GM18520 (cell line): ENCODE measurements at regions not wholly inside any gene's neighbourhood (a gene's known extent, or its start where the extent isn't known, plus 50 kb on each side); places are given as distances from the start of the nearest gene placed in this dataset.
A peak's percentile ranks its signal among the peaks of the same experiment; 100 is the strongest.

ENCODE experiments used
- ATAC-seq: cut with Tn5 transposase; IDR thresholded peaks from one replicate; pipeline ENCODE4 v1.9.1; 2021; ENCODE audit not compliant: unreplicated experiment

DNA sequence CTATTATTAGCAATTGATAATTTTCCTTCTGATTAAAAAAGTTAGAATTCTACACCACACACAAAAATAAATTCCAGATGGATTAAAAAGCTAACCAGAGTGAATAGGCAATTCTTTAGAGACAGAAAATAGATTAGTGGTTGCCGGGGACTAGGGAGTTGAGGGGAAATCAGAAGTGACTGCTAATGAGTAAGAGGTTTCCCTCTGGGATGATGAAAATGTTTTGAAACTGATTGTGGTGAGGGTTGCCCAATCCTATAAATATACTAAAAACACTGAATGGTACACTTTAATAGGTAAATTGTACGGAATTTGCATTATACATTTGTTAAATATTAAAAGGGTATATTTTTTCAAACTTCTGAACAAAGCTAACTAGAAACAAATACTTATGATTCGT is 214.9 kb downstream of the GPAM start:
- ATAC-seq: no peak

DNA sequence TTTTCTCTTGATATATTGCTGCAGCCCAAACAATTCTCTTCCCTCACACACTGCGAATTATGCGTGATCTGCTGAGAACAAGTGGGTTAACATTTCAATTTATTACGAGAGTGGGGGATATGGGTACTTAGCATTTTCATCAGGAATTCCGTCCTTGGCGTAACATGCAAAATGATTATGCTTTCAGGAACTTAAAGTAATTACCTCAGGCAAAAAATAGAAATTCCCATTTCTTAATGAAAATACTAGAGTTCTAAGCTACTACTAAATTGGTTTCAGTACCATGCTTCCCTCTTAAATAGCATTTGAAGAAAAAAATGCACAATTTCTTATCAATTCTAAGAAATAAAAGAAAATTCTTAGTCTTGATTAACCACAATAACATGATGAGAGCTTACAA is 213.5 kb downstream of the GPAM start:
- ATAC-seq: no peak

DNA sequence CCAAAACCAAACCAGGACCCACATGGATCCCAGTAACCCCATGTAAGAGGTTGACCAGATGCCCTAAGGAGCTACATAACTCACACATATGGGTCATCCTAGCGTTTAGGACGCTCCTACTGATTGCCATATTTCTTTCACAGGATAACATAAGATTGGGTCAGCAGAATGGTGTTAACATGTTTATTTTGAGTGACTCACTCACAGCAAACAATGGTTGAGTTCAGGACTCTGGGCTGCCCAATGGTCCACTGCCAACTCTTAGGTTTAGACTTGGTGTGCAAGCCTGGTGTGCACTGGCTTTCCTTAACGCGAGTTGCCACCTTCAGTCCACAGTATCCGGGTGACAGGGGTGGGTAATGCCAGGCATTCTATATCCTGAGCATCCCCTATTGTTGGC is 211.5 kb downstream of the GPAM start:
- ATAC-seq: no peak

DNA sequence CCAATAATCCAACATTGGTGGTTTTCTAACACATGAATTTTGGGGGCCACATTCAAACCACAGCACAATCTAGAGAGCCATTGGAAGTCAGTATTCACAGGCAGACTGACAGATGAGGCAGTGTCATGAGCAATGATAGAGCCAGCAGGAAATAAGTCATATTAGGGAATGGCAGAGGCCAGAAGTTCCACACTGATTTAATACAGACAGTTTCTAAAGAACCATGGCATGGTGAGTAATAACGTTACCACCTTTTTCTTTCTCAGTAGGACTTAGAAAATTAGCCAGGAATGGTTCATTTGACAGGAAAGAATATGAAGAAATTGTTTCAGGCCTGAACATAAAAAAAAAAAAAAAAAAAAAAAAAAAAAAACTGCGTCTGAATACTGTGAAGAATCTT is 210.3 kb downstream of the GPAM start:
- ATAC-seq: no peak

DNA sequence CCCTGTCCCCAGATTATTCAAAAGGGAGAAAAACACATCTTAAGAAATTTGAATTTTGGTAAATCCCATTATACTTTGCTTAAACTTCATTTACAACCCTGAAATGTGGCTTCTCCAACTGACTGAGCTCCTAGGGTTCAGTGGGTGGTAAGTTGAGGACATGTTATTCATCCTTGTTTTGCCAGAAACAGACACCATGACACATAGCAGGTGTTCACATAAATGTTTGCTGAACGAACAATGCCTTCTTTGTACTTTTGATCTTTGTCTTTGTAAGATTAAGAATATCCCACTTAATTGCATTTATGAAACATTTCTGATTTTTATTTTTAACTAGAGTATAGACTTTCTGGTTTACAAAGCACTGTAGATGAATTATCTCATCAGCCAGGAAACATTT is 209.7 kb downstream of the GPAM start:
- ATAC-seq: no peak

DNA sequence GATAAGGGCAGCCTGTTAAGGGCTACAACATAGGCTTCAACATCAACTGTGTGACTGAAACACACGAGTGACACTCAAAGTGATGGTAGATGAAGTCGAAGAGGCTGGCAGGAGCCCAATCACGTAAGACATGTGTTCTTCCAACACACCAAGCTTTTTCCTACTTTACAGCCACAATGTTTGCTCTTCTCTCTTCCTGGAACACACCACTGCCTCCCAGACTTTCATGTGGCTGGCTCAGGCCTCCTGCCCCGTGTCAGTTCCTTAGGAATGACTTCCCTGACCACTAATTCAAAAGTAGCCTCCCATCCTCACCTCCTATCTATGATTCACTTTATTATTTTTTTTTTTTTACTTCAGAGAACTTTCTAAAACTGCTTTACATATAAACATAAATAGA is 209.2 kb downstream of the GPAM start:
- ATAC-seq: no peak

DNA sequence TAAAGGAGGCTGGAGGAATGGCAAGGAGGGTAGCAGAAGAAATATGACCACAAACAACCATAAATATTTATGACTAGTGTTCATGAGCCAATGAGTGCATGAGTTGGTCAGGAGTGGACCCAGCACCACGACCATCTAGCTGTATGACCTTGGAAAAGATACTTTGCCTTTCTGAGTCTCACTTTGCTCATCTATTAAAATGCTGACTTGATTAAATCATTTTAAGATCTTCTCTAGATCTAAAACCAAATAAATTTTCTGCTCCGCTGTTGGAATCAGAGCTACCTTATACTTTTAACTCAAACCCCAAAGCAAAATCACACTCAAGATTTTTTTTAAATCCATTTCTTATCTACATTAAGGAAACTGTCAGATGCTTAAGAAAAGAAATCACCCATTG is 207.0 kb downstream of the GPAM start:
- ATAC-seq: no peak

DNA sequence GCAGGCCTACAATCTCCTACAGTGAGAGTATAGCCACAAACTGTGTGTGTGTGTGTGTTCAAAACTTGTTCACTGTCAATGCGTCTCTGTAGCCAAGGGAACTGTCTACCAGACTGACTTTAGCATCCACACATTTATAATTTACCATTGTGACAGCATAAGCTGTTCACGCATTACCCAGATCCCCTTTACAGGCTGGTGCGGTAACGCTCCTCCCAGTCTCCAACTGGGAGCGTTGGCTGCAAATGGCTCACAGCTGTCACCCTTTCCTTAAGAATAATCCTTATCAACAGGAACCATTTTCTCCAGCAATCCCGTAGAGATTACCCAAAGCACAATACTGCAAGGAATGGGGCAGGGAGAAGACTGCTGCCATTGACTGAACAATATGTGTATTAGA is 199.5 kb downstream of the GPAM start:
- ATAC-seq: no peak

DNA sequence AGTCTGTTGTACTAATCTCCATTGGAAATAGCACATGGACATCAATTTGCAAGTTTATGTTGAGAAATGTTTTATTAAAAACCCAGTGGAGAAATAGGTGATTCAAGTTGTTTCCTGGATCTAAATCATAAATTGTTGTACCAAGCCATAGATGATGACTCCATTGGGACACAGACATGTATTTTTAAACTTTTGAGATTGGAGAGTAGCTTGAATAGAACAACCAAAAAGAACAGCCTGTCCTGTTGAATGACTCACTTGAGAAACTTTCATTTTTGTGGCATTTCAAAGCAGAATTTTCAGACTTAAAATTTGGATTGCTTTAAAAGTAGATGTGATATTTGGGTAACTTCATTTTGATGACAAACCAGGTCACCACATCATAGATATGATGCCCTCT is 197.5 kb downstream of the GPAM start:
- no peak for ATAC-seq

DNA sequence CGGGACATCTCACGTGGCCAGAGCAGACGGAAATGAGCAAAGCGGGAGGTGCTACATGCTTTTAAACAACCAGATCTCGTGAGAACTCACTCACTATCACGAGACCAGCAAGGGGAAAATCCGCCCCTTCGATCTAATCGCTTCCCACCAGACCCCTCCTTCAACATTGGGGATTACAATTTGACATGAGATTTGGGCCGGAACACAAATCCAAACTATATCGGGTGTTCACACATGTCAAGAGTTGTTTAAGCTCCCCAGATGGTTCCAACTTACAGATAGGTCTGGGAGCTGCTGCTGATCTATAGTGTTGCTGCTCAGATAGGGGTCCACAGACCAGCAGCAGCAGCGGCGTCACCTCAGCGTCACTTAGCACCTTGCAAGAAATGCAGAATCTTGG is 194.9 kb downstream of the GPAM start:
- ATAC-seq: no peak

DNA sequence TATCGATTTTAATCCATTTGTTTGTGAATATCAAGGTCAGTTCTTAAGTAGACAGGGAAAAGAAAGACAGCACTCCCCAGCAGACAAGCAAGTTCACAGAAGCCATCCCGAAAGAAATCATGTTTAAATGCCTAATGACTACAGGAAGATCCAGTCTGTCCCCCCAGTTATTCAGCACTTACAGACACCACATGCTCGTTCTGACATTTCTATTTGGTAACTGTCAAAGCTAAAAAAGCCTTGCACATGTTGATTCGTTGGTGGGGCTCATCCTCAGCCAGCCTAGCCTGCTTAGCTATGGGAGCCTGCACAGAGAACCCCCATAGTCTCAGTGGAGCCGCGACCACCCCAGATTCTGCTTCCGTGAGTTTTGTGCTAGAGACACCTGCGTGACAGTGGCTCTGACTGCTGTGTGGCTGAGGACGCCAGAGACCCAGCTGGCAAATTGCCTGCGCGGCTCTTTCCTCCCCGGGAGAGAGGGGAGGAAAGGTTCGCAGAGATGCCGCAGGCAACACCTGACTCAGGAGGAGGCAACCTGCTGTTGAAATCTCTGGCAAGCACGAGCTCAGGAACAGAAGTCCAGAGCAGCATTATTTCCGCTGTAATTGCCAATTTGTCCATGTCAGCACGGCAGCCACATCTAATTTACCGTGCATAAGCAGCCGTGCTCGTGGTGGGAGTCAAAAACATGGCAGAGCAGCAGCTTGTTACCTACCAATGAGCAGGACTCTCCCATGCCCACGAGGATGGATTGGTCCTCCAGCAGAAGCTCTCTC is 194.2 kb downstream of the GPAM start:
- ATAC-seq: no peak

DNA sequence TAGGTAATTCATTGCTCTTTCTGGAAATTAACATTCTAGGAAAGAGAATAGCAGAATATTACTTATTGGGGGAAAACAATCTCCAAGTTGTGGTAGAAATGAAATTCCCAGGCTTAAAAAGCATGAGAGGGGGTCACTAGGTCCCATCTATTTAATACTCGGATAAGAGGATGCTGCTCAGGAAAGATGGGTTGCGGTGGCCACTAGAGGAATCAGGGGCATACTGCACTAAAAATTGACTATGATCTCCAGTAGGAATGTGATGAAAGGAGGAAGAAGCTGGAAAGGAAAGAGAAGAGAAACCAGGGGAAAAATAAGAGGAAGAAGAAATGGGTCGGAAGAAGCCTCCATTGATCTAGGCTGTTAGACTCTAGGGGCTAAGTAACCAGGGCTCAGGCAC is 192.8 kb downstream of the GPAM start:
- ATAC-seq: no peak

DNA sequence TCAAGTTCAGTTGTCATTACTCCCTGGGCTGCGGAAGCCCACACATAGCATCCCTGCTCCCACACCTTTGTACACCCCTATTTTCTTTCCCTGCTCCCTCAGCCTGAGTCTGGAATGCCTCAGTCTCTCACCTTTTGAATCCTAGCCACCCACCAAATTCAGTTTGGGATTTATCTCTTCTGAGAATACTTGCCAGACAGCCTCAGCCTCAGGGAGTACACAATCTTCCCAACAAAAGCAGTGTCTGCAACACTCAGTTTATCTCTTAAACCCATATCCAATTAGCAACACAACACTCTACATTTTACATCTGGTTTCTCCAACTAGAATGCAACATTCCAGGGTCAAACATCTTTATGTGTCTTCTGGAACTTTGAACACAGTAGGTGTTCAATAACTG is 190.2 kb downstream of the GPAM start:
- no peak for ATAC-seq

DNA sequence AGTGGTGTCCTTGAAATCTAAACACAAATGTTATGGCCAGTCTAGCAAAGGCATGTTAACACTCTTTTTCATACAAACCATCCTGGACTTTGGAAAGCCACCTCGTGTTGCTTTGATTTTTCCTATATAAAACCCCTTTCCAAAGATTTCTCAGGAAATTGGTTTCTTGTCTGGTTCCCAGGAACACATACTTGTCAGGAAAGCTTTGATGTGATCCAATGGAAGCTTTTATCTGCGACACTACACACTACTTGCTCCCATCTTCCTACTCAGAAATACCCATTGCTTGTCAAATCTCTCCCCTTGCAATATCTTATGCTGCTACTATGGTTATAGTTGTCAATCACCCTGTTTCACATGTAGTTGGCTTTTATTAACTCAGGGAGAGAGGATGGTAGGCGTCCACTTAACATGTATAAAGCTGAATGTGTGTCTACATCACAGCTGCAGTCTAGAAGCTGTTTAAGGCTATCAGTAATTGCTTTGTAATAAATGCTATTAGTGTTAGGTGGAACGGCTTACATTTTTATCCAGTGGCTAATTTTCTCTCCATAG is 189.6 kb downstream of the GPAM start:
- no peak for ATAC-seq

DNA sequence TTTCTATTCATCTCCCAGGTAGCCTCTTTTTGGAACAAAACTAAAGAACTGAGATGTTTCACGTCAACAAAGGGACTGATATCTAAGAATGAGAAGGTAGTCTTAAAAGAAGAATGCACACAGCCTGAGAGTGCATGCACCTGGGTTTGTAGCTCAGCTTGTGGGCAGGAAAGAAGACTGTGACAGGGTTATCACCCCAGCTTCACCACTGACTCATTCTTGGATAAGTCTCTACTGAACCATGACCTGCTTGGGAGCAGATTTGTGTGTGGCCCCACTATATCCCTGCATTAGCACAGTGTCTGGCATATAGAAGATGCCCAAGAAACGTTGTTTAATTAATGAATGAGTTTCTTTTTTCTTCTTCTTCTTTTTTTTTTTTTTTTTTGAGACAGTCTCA is 187.5 kb downstream of the GPAM start:
- ATAC-seq: peak; percentile 55

DNA sequence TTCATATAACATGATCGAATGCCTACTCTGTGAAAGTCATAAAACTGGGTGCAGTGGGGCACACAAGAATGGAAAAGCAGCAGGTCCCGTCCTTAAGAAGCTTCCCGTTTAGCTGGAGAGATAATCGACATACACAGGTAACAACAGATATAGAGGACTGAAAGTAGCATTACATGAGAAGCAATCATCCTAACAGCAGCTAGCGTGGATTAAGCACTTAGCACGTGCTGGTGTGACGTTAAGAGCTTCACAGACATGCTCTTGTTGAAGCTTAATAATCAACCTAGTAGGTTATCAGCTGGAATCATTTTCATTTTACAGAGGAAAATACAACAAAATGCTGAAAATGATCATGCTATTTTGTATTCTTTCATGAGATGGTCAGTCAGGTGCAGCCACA is 184.8 kb downstream of the GPAM start:
- ATAC-seq: no peak

DNA sequence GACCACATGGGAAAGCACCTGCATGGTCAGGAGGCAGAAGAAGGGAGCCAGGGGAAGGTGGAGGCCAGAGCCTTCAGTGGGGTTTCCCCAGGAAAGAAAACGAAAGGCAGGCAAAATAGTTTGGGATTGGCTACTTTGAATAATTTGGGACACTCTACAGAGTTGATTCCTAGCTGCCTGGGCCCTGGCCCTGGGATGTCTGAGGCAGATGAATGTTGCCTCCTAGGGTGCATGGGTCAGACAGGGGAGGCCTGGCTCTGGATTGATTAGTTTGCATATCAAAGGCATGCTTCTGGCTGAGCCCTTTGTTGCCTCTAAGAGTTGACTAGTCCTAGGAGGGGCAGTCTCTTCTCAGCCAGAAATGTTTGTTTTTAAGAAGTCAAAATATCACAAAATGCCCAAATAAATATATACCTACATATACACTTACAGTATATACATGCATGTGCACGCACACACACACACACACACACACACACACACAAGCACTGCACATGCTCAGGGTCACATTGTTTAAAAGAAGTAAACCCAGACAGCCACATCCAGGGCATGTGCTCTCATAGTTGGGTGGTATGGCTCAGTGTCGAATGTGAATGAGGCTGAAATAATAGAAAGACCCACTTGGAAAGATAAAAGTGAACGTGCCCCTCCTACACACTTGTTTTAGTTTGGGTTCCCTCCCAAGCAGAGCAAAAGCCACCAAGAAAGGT is 184.2 kb downstream of the GPAM start:
- ATAC-seq: no peak

DNA sequence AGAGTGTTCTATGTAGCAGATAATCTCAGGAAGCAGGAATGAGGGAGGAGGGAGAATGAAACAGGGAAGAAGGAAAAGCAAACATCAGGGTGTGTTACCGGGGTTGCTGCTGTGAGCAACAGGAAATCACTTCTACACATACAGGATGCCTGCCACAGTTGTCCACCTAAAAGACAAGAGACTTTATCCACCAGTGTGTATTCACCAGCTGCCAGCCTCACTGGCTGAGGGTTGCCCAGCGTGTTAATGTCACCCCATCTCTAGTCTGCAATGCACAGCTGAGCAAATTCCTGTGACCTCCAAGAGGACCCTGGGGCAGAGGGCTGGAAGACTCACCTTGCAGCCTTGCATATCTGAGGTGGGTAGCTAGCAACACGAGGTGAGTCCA is 183.7 kb downstream of the GPAM start:
- no peak for ATAC-seq

DNA sequence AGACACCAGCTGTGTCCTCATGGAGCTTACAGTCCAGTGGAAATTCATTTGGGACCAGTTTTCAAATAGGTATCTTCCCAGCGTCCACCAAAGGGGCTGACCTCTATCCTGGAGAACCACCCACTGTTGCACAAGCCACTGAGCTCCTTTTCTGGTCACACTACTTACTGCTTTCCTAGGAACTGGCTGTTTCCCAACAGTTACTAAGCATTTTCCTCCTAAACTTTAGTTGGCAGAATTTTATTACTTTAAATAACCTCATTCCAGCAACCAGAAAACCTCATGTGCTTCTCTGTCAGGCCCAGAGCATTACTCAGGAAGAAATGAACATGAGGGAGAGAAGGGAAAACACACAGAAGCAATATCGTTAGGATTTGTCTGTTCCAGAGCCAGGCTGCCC is 183.1 kb downstream of the GPAM start:
- no peak for ATAC-seq

DNA sequence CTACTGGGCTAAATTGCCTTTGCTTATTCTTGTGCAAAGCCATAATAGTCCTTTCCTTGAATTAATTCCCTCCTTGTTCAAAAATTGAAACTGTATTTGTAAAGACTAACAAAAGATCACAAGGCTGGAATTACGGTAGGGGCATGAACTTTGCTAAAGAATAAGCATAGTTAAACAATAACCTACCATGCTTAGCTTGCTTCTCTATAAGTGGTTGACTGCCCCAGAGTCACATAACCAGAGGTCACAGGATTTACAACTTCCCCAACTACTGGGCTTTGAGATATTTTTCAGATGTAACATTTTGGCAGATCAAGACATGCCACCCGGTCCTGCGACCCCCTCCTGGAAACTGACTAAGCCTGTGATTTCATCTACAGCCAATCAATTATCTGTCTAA is 181.4 kb downstream of the GPAM start:
- no peak for ATAC-seq

DNA sequence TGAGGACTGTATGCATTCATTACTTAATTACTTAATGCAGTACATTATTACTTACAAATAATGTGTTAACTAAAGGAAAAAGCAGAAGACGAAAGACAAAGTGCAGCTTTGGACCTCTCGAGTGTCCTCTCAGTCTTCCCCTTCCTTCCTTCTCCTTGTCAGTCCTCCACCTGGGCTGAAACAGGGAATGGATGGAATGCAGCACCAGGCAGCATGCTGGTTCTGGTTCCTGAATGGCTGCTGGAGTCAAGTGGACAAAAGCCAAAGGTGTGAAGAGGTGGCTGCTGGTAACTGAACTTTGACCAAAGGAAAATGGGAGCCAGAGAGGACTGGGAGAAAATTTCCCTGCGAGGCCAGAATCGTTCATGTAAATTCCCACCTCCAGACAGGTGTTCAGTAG is 179.5 kb downstream of the GPAM start:
- no peak for ATAC-seq

DNA sequence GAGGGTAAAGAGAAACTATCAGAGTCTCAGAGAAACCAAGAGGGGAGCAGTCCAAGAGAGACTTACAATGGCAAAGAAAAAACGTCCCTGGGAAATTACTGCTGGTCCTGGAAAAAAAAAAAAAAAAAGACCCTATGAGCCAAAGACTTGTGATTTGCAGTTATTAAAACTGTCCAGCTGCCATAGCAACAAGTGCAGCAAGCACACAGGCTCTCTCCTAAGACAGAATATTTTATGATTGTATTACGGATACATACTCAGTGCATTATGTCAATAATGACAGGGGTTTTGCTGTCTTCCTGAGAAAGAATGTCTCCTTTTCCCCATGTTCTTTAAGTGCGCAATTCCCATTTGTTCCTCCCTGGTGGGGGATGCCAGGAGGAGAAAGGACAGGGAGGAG is 178.5 kb downstream of the GPAM start:
- ATAC-seq: no peak

DNA sequence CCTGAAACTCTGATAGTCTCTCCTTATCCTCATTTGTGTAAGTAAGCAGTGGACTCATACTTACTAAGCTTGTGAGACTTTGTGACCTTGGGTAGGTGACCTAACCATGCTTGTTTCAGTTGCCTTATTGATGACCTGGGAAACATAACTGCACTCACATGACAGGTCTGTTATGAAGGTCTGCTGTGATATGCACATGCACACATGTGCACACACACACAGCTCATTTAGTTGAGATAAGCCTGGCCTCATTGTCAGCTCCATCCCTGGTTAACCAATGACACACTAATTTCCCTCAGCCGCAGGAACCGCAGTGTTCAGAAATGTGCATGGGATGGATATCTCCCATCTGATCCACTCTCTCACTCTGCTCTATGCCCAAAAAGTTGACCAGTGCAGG is 177.2 kb downstream of the GPAM start:
- no peak for ATAC-seq
